Duodenal mucosa (tissue), 2 donors: ENCODE measurements at regions not wholly inside any gene's neighbourhood (a gene's known extent, or its start where the extent isn't known, plus 50 kb on each side); places are given as distances from the start of the nearest gene placed in this dataset.

Source experiments
- H3K27ac ChIP-seq: one replicate; pipeline ENCODE4 v1.7.0; 2013; ENCODE audit warnings: low read depth, low read length
- H3K27me3 ChIP-seq, 2 donors: one replicate each; pipeline ENCODE4 v1.7.0; 2013; ENCODE audit warnings: low read length in 2 of 2, control low read depth in 1 of 2; ENCODE audit not compliant: insufficient read depth in 2 of 2, control insufficient read depth in 1 of 2
- H3K36me3 ChIP-seq, 2 donors: one replicate each; pipeline ENCODE4 v1.7.0; 2013; ENCODE audit warnings: low read length in 2 of 2, control low read depth in 1 of 2; ENCODE audit not compliant: insufficient read depth in 2 of 2, control insufficient read depth in 1 of 2
- H3K4me1 ChIP-seq, 2 donors: one replicate each; pipeline ENCODE4 v1.7.0; 2013; ENCODE audit warnings: low read length in 2 of 2, control low read depth in 1 of 2; ENCODE audit not compliant: insufficient read depth in 2 of 2, control insufficient read depth in 1 of 2
- H3K4me3 ChIP-seq, 2 donors: one replicate each; pipeline ENCODE4 v1.7.0; 2013; ENCODE audit warnings: low read length in 2 of 2, low read depth in 1 of 2
- H3K9ac ChIP-seq, 2 donors: one replicate each; pipeline ENCODE4 v1.7.0; 2013; ENCODE audit warnings: low read length in 2 of 2, low read depth in 1 of 2
- H3K9me3 ChIP-seq, 2 donors: one replicate each; pipeline ENCODE4 v1.7.0; 2013; ENCODE audit warnings: low read length in 2 of 2, control low read depth in 1 of 2; ENCODE audit not compliant: control insufficient read depth in 1 of 2

GRCh38 chr21:20511216-20511880 is 486.9 kb upstream of the NCAM2 start:
- no peak overlapping the region for H3K4me3 ChIP-seq
- H3K9me3 ChIP-seq: peaks cover 19 to 21% of the 10 kb centered on the region in 2 donors
- no peak overlapping the region for H3K9ac ChIP-seq
- no peaks in the 10 kb centered on the region for H3K4me1 ChIP-seq
- no peak overlapping the region for H3K27ac ChIP-seq
- H3K36me3 ChIP-seq: no peaks in the 10 kb centered on the region
- H3K27me3 ChIP-seq: no peaks in the 10 kb centered on the region

GRCh38 chr21:20515446-20515845 is 482.8 kb upstream of the NCAM2 start:
- Histone ChIP-seq H3K9me3 (peaks cover 0 to 5% of the 10 kb centered on the region in 2 donors), H3K4me1 (no peaks in the 10 kb centered on the region), H3K36me3 (no peaks in the 10 kb centered on the region), H3K9ac (no peak overlapping the region), H3K4me3 (no peak overlapping the region), H3K27ac (no peak overlapping the region), H3K27me3 (no peaks in the 10 kb centered on the region)

- no peaks in the 10 kb centered on the region for H3K36me3 ChIP-seq
- no peak overlapping the region for H3K4me3 ChIP-seq
- peaks cover 2 to 7% of the 10 kb centered on the region in 2 donors for H3K9me3 ChIP-seq
- no peaks in the 10 kb centered on the region for H3K4me1 ChIP-seq
- H3K9ac ChIP-seq: no peak overlapping the region
- no peaks in the 10 kb centered on the region for H3K27me3 ChIP-seq
- H3K27ac ChIP-seq: no peak overlapping the region
Observed at GRCh38 chr21:20519076-20519475, 479.1 kb upstream of the NCAM2 start.

GRCh38 chr21:20522611-20523010 is 475.6 kb upstream of the NCAM2 start:
- no peaks in the 10 kb centered on the region for H3K36me3 ChIP-seq
- H3K4me3 ChIP-seq: no peak overlapping the region
- H3K27me3 ChIP-seq: no peaks in the 10 kb centered on the region
- H3K9ac ChIP-seq: no peak overlapping the region
- H3K27ac ChIP-seq: no peak overlapping the region
- no peaks in the 10 kb centered on the region for H3K4me1 ChIP-seq
- peaks cover under 1 to 7% of the 10 kb centered on the region in 2 donors for H3K9me3 ChIP-seq

- no peak overlapping the region for H3K9ac ChIP-seq
- no peaks in the 10 kb centered on the region for H3K27me3 ChIP-seq
- H3K36me3 ChIP-seq: no peaks in the 10 kb centered on the region
- H3K4me3 ChIP-seq: no peak overlapping the region
- no peak overlapping the region for H3K27ac ChIP-seq
- H3K9me3 ChIP-seq: peaks cover 0 to 7% of the 10 kb centered on the region in 2 donors
- H3K4me1 ChIP-seq: no peaks in the 10 kb centered on the region
Observed at GRCh38 chr21:20523191-20523590, 475.0 kb upstream of the NCAM2 start.

- no peaks in the 10 kb centered on the region for H3K9me3 ChIP-seq
- H3K27ac ChIP-seq: no peak overlapping the region
- H3K27me3 ChIP-seq: no peaks in the 10 kb centered on the region
- H3K36me3 ChIP-seq: no peaks in the 10 kb centered on the region
- no peaks in the 10 kb centered on the region for H3K4me1 ChIP-seq
- H3K9ac ChIP-seq: no peak overlapping the region
- H3K4me3 ChIP-seq: no peak overlapping the region
Observed at GRCh38 chr21:20527731-20528460, 470.3 kb upstream of the NCAM2 start.

GRCh38 chr21:20537130-20537529 is 461.1 kb upstream of the NCAM2 start:
- no peak overlapping the region for H3K9ac ChIP-seq
- no peak overlapping the region for H3K4me3 ChIP-seq
- no peak overlapping the region for H3K27ac ChIP-seq
- H3K9me3 ChIP-seq: peaks cover 0 to 6% of the 10 kb centered on the region in 2 donors
- no peaks in the 10 kb centered on the region for H3K36me3 ChIP-seq
- no peaks in the 10 kb centered on the region for H3K27me3 ChIP-seq
- H3K4me1 ChIP-seq: no peaks in the 10 kb centered on the region

GRCh38 chr21:20538039-20538658 is 460.1 kb upstream of the NCAM2 start:
- H3K27ac ChIP-seq: no peak overlapping the region
- H3K4me1 ChIP-seq: no peaks in the 10 kb centered on the region
- peaks cover 0 to 6% of the 10 kb centered on the region in 2 donors for H3K9me3 ChIP-seq
- no peak overlapping the region for H3K4me3 ChIP-seq
- no peaks in the 10 kb centered on the region for H3K36me3 ChIP-seq
- no peaks in the 10 kb centered on the region for H3K27me3 ChIP-seq
- no peak overlapping the region for H3K9ac ChIP-seq

GRCh38 chr21:20545454-20545853 is 452.8 kb upstream of the NCAM2 start:
- Histone ChIP-seq H3K9me3 (peaks cover 10 to 11% of the 10 kb centered on the region in 2 donors), H3K9ac (no peak overlapping the region), H3K4me1 (no peaks in the 10 kb centered on the region), H3K27ac (no peak overlapping the region), H3K36me3 (no peaks in the 10 kb centered on the region), H3K27me3 (no peaks in the 10 kb centered on the region), H3K4me3 (no peak overlapping the region)

- Histone ChIP-seq H3K27ac (no peak overlapping the region), H3K36me3 (no peaks in the 10 kb centered on the region), H3K27me3 (no peaks in the 10 kb centered on the region), H3K9ac (no peak overlapping the region), H3K4me1 (no peaks in the 10 kb centered on the region), H3K4me3 (no peak overlapping the region), H3K9me3 (peaks cover 10 to 16% of the 10 kb centered on the region in 2 donors)
Observed at GRCh38 chr21:20551939-20552338, 446.3 kb upstream of the NCAM2 start.
